Muscle of arm (tissue), 1 donor: ENCODE measurements at regions not wholly inside any gene's neighbourhood (a gene's known extent, or its start where the extent isn't known, plus 50 kb on each side); places are given as distances from the start of the nearest gene placed in this dataset.

ENCODE experiments used
- DNase-seq: peaks from one replicate; pipeline ENCODE4 v3.0.0-alpha.2; 2013

- DNase-seq, result peak; percentile 31
Measured at GRCh38 chr2:22596306-22596705, 788.7 kb upstream of the KLHL29 start.

- no peak for DNase-seq
Measured at GRCh38 chr2:22600156-22600555, 784.8 kb upstream of the KLHL29 start.

- no peak for DNase-seq
Measured at GRCh38 chr2:22600999-22601398, 784.0 kb upstream of the KLHL29 start.

GRCh38 chr2:22604136-22604535, 780.8 kb upstream of the KLHL29 start:
- DNase-seq, result no peak

GRCh38 chr2:22616031-22616430, 768.9 kb upstream of the KLHL29 start:
- no peak for DNase-seq

- no peak for DNase-seq
Measured at GRCh38 chr2:22623620-22624019, 761.4 kb upstream of the KLHL29 start.

- DNase-seq, result no peak
Measured at GRCh38 chr2:22626621-22627020, 758.4 kb upstream of the KLHL29 start.

GRCh38 chr2:22628221-22628620, 756.8 kb upstream of the KLHL29 start:
- no peak for DNase-seq

- no peak for DNase-seq
Measured at GRCh38 chr2:22628906-22629305, 756.1 kb upstream of the KLHL29 start.

GRCh38 chr2:22634167-22634566, 750.8 kb upstream of the KLHL29 start:
- DNase-seq, result no peak

GRCh38 chr2:22656426-22656825, 728.6 kb upstream of the KLHL29 start:
- DNase-seq, result no peak

GRCh38 chr2:22673529-22673928, 711.5 kb upstream of the KLHL29 start:
- DNase-seq, result no peak

- DNase-seq, result no peak
Measured at GRCh38 chr2:22683914-22684313, 701.1 kb upstream of the KLHL29 start.

- no peak for DNase-seq
Measured at GRCh38 chr2:22690096-22690495, 694.9 kb upstream of the KLHL29 start.

- no peak for DNase-seq
Measured at GRCh38 chr2:22691666-22692065, 693.3 kb upstream of the KLHL29 start.

GRCh38 chr2:22692746-22693145, 692.2 kb upstream of the KLHL29 start:
- no peak for DNase-seq

- no peak for DNase-seq
Measured at GRCh38 chr2:22694300-22694699, 690.7 kb upstream of the KLHL29 start.

GRCh38 chr2:22694856-22695255, 690.1 kb upstream of the KLHL29 start:
- DNase-seq, result no peak

- DNase-seq, result no peak
Measured at GRCh38 chr2:22697054-22697788, 687.8 kb upstream of the KLHL29 start.

- peak; percentile 71 for DNase-seq
Measured at GRCh38 chr2:22701561-22702160, 683.3 kb upstream of the KLHL29 start.

GRCh38 chr2:22703286-22703920, 681.6 kb upstream of the KLHL29 start:
- DNase-seq, result no peak

- DNase-seq, result peak; percentile 20
Measured at GRCh38 chr2:22719396-22719795, 665.6 kb upstream of the KLHL29 start.

- no peak for DNase-seq
Measured at GRCh38 chr2:22729466-22729865, 655.5 kb upstream of the KLHL29 start.
